Nephron progenitor cell (in vitro differentiated cells): ENCODE measurements at regions not wholly inside any gene's neighbourhood (a gene's known extent, or its start where the extent isn't known, plus 50 kb on each side); places are given as distances from the start of the nearest gene placed in this dataset.
A peak's percentile ranks its signal among the peaks of the same experiment; 100 is the strongest.

Source experiments
- DNase-seq: peaks from one replicate; pipeline ENCODE4 v3.0.0; 2021
- H3K27ac Mint-ChIP-seq: 2 replicates; pipeline ENCODE4 v1.8.0; 2021; ENCODE audit warnings: mild to moderate bottlenecking, moderate library complexity, mixed read lengths
- H3K27me3 Mint-ChIP-seq: 2 replicates; pipeline ENCODE4 v1.8.0; 2021; ENCODE audit warnings: mild to moderate bottlenecking, low read depth, mixed read lengths; ENCODE audit not compliant: poor library complexity
- H3K36me3 Mint-ChIP-seq: 2 replicates; pipeline ENCODE4 v1.8.0; 2021; ENCODE audit warnings: low read depth, mixed read lengths
- H3K4me1 Mint-ChIP-seq: 2 replicates; pipeline ENCODE4 v1.8.0; 2021; ENCODE audit warnings: mixed read lengths
- H3K4me3 Mint-ChIP-seq: 2 replicates; pipeline ENCODE4 v1.8.0; 2021; ENCODE audit warnings: mild to moderate bottlenecking, moderate library complexity, mixed read lengths
- H3K9me3 Mint-ChIP-seq: 2 replicates; pipeline ENCODE4 v1.8.0; 2021; ENCODE audit warnings: mild to moderate bottlenecking, moderate library complexity, mixed read lengths
- CTCF ChIP-seq: fragments of 200-600 bp; sonication (generic); IDR thresholded peaks from 2 replicates; pipeline ENCODE4 v1.5.0; 2021; ENCODE audit warnings: antibody characterized with exemption

DNA sequence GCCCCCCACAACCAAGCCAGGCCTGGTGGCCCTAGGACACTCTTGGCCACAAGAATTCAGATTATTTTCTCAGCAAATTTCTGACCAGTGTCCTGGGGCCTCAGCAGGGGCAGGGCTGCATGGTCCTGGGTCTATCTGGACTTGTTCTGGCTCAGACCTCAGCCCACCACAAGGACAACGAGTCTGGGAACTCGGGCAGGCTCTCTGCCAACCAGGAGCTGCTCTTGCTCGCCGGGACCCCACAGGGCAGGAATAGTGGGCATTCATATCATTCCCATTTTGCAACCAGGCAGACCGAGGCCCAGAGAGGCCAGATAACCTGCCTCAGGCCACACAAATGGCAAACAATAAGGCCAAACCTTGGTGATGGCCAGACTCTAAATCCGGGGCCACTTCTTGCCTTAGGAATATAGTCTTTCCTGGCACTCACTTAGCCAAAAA, 75.4 kb upstream of the WNT7B start:
- no peaks in the 10 kb centered on the region for H3K9me3 Mint-ChIP-seq
- peaks cover 43% of the 10 kb centered on the region for H3K27me3 Mint-ChIP-seq
- H3K4me1 Mint-ChIP-seq: peaks cover 13% of the 10 kb centered on the region
- no peaks in the 10 kb centered on the region for H3K36me3 Mint-ChIP-seq
- no peak overlapping the region for H3K27ac Mint-ChIP-seq
- no peak for TF ChIP-seq CTCF
- H3K4me3 Mint-ChIP-seq: no peak overlapping the region
- no peak for DNase-seq

GRCh38 chr22:46052801-46053562, 76.0 kb upstream of the WNT7B start:
- H3K4me1 Mint-ChIP-seq: peaks cover 13% of the 10 kb centered on the region
- no peak for TF ChIP-seq CTCF
- no peak overlapping the region for H3K4me3 Mint-ChIP-seq
- DNase-seq: no peak
- no peak overlapping the region for H3K27ac Mint-ChIP-seq
- peaks cover 41% of the 10 kb centered on the region for H3K27me3 Mint-ChIP-seq
- no peaks in the 10 kb centered on the region for H3K36me3 Mint-ChIP-seq
- H3K9me3 Mint-ChIP-seq: no peaks in the 10 kb centered on the region

GRCh38 chr22:46053563-46054090, 76.7 kb upstream of the WNT7B start:
- no peak for DNase-seq
- Mint-ChIP-seq H3K4me1 (peaks cover 13% of the 10 kb centered on the region), H3K36me3 (no peaks in the 10 kb centered on the region), H3K27me3 (peaks cover 41% of the 10 kb centered on the region), H3K9me3 (no peaks in the 10 kb centered on the region), H3K4me3 (no peak overlapping the region), H3K27ac (no peak overlapping the region)
- no peak for TF ChIP-seq CTCF

DNA sequence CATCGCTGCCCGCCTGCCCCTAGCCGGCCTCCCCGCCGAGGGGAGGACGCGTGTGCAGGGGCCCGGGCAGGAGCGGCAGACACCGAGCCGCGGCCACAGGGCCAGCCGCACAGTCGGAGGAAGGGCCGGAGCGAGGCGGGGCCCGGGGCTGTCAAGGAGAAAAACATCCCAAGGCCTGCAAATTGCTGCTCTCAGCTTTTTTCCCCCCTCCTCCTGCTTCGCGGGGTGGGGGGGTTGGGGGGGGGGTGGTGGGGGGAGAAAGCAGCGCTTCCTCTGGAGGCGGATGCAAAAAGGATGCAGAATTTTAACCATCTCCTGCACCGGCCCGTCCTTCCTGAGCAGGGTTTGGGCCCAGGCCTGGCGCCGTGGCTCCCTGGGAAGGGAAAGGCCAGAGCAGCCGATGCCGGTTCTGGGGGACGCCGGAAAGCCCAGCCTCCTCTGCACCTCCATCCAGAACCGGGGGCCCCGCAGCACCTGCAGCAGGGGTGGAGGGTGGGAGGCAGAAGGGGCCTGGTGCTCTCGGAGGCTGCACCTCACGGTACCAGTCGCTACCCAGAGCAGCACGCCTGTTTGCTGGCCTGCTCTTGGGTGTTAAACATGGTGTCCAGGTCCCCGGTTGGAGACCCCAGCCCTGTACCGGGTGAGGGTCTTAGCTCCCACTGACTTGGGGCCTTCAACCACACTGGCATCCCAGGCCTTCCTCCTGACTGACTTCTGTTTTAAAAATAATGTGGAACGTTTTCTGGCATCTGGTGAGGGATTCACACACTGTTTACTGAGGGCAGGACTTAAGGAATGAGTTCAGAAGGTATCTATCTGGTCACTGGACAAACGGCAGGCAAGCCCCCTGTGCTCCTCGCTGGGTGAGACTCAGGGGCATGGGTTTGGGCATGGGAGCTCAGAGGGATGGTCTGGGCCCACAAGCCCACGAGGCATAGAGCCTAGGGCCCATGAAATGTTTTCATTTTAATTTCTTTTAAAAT, 77.4 kb upstream of the WNT7B start:
- Mint-ChIP-seq H3K4me3 (no peak overlapping the region), H3K36me3 (no peaks in the 10 kb centered on the region), H3K9me3 (no peaks in the 10 kb centered on the region), H3K27me3 (peaks cover 39% of the 10 kb centered on the region), H3K27ac (peak overlapping the region; percentile 23), H3K4me1 (peaks cover 13% of the 10 kb centered on the region)
- DNase-seq: no peak
- TF ChIP-seq CTCF: no peak

DNA sequence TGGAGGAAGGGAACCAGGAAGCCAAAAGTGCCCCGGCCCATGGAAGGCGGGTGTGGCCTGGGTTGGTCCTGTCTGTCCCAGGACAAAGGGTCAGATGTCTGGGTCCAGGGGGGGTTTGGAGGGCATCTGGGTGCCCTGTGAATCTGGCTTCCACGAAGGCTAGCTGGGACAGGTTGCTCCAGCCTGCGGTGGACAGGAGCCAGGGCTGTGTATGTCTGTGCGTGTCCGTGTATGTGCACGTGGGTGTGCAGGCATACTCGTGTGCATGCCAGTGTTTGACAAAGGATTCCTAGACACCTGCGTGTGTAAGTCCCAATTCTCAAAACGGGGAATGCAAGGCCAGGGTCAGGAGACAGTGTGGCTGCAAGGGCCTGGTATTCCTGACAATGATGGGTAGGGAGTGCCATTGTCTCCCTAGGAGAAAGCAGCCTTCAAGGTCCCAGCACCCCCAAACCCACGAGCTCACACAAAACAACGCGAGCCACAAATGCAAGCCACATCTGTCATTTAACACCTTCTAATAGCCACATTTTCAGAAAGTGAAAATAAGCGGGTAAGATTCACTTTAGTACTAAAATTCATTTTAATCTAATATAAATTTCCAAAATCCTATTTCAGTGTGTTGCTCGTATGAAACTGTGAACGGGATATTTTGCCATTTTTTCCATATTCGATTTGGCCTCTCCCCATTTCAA, 78.4 kb upstream of the WNT7B start:
- no peak for TF ChIP-seq CTCF
- DNase-seq: no peak
- Mint-ChIP-seq H3K4me3 (no peak overlapping the region), H3K36me3 (no peaks in the 10 kb centered on the region), H3K27ac (no peak overlapping the region), H3K27me3 (peaks cover 34% of the 10 kb centered on the region), H3K9me3 (no peaks in the 10 kb centered on the region), H3K4me1 (peaks cover 13% of the 10 kb centered on the region)
